ENCODE measurements at regions not wholly inside any gene's neighbourhood (a gene's known extent, or its start where the extent isn't known, plus 50 kb on each side); places are given as distances from the start of the nearest gene placed in this dataset.

GRCh38 chr9:118034701-118035100, 330.5 kb downstream of the TLR4 start:
- no peaks in the 10 kb centered on the region for H3K4me1 Mint-ChIP-seq (ENCODE audit: low read depth)
- no peak overlapping the region for H3K4me3 Mint-ChIP-seq
- no peak overlapping the region for H3K27ac Mint-ChIP-seq
- intact Hi-C loops (cut with micrococcal nuclease): no loop called here
- DNase-seq (ENCODE audit: low spot score): no peak
- no peaks in the 10 kb centered on the region for H3K36me3 Mint-ChIP-seq (ENCODE audit: low read depth)
- no peaks in the 10 kb centered on the region for H3K27me3 Mint-ChIP-seq (ENCODE audit: insufficient read depth)
- no peaks in the 10 kb centered on the region for H3K9me3 Mint-ChIP-seq

DNA sequence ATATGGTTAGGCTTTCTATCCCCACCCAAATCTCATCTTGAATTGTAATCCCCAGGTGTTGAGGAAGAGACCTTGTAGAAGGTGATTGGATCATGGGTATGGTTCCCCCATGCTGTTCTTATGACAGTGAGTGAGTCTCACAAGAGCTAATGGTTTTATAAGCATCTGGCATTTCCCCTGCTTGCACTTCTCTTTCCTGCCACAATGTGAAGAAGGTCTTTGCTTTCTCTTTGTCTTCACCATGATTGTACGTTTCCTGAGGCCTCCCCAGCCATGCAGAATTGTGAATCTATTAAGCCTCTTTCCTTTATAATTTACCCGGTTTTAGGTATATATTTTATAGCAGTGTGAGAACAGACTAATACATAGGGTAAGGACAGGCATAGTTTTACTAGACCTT, 334.5 kb downstream of the TLR4 start:
- Mint-ChIP-seq H3K27me3 (ENCODE audit: insufficient read depth) (peaks cover 2% of the 10 kb centered on the region), H3K4me1 (ENCODE audit: low read depth) (no peaks in the 10 kb centered on the region), H3K4me3 (no peak overlapping the region), H3K36me3 (ENCODE audit: low read depth) (no peaks in the 10 kb centered on the region), H3K9me3 (no peaks in the 10 kb centered on the region), H3K27ac (no peak overlapping the region)
- intact Hi-C loops (cut with micrococcal nuclease): no loop called here
- no peak for DNase-seq (ENCODE audit: low spot score)

DNA sequence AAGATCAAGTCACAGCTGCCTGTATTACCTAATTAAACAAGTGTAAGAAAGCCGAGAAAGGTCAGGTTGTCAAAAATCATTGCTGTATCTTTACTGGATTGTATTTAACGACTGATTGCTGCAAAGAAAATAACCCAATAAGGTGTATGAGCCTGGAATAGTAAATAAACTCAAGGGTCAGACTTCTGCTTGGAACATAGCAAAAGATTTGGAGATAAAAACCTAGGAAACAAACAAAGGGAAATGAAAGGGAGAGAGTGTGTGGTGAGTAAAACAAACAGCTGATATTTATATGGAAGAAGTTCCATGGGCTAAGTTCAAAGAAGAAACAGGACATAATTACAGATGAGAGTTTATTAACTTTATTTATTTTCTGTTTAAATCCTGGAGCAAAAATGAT, 354.0 kb downstream of the TLR4 start:
- Mint-ChIP-seq H3K4me3 (no peak overlapping the region), H3K27ac (no peak overlapping the region), H3K9me3 (no peaks in the 10 kb centered on the region), H3K27me3 (ENCODE audit: insufficient read depth) (no peaks in the 10 kb centered on the region), H3K4me1 (ENCODE audit: low read depth) (no peaks in the 10 kb centered on the region), H3K36me3 (ENCODE audit: low read depth) (no peaks in the 10 kb centered on the region)
- no peak for DNase-seq (ENCODE audit: low spot score)
- intact Hi-C loops (cut with micrococcal nuclease): no loop called here

- DNase-seq (ENCODE audit: low spot score): no peak
- H3K4me3 Mint-ChIP-seq: no peak overlapping the region
- H3K27ac Mint-ChIP-seq: no peak overlapping the region
Measured at GRCh38 chr9:118059484-118060278, 355.5 kb downstream of the TLR4 start.

GRCh38 chr9:118083161-118083560, 379.0 kb downstream of the TLR4 start:
- Mint-ChIP-seq H3K27ac (no peak overlapping the region), H3K4me3 (no peak overlapping the region), H3K9me3 (no peaks in the 10 kb centered on the region), H3K4me1 (ENCODE audit: low read depth) (no peaks in the 10 kb centered on the region), H3K36me3 (ENCODE audit: low read depth) (no peaks in the 10 kb centered on the region), H3K27me3 (ENCODE audit: insufficient read depth) (no peaks in the 10 kb centered on the region)
- intact Hi-C loops (cut with micrococcal nuclease): no loop called here
- no peak for DNase-seq (ENCODE audit: low spot score)

More at GRCh38 chr9:118059484-118060278, 355.5 kb downstream of the TLR4 start:
- no peaks in the 10 kb centered on the region for H3K36me3 Mint-ChIP-seq (ENCODE audit: low read depth)
- intact Hi-C loops (cut with micrococcal nuclease): no loop called here
- H3K9me3 Mint-ChIP-seq: peaks cover 4% of the 10 kb centered on the region
- H3K4me1 Mint-ChIP-seq (ENCODE audit: low read depth): no peaks in the 10 kb centered on the region
- H3K27me3 Mint-ChIP-seq (ENCODE audit: insufficient read depth): no peaks in the 10 kb centered on the region

DNA sequence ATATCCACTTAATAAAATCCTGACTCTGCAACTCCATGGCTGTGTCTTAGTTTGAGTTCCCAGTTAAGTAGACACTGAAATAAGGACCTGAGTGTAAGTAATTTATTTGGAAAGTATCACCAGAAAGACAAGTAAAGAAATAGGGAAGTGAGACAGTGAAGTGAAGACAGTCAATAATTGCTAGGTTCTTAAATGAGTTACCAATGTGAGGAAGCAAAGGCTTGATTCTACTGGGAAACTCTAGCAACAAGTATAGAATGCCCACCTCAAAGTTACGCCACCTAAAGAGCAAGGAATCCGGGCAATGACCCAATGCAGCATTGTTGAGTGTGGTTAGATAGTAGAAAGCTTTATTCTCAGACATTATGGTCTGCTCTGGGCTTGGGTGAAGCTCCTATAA, 383.9 kb downstream of the TLR4 start:
- Mint-ChIP-seq H3K4me3 (no peak overlapping the region), H3K36me3 (ENCODE audit: low read depth) (no peaks in the 10 kb centered on the region), H3K27ac (no peak overlapping the region), H3K9me3 (no peaks in the 10 kb centered on the region), H3K27me3 (ENCODE audit: insufficient read depth) (no peaks in the 10 kb centered on the region), H3K4me1 (ENCODE audit: low read depth) (no peaks in the 10 kb centered on the region)
- intact Hi-C loops (cut with micrococcal nuclease): no loop called here
- DNase-seq (ENCODE audit: low spot score): no peak

- Mint-ChIP-seq H3K4me1 (ENCODE audit: low read depth) (no peaks in the 10 kb centered on the region), H3K4me3 (no peak overlapping the region), H3K36me3 (ENCODE audit: low read depth) (no peaks in the 10 kb centered on the region), H3K27me3 (ENCODE audit: insufficient read depth) (no peaks in the 10 kb centered on the region), H3K9me3 (no peaks in the 10 kb centered on the region), H3K27ac (no peak overlapping the region)
- intact Hi-C loops (cut with micrococcal nuclease): no loop called here
- no peak for DNase-seq (ENCODE audit: low spot score)
Measured at GRCh38 chr9:118091226-118091625, 387.0 kb downstream of the TLR4 start.

DNA sequence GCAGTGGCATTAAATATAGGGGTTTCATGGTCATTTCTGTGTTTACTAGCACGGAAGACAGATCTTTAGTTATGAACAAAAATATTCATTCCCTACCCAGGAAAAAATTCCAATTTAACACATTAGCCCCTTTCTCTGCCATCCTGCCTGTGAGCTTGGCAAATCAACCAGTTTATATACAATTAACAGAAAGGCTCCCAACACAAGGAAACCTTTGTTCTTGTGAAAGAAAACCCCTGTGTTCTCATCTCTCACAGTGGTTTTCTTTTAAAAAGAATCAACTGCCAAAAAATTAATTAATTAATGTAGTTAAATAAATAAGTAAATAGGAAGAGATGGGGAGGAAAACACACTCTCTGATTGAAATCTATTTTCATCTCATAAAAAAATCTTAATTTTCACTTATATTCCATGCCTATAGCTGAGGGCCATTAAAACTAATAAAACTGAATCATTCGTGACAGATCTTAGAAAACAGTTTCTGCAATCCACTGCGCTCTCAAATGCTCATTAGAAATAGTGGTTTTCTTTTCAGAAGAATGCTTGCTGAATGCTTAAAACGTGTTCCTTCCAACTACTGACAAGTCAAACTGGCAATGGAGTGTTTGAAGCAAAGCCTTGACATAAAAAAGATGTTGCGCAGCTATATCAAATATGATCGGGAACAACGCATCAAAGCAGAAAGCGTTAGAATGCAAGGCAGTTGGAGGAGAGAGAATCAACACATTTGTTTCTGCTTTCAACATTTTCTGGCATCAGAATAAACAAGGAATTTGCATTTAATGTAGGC, 387.7 kb downstream of the TLR4 start:
- no peak overlapping the region for H3K4me3 Mint-ChIP-seq
- no peaks in the 10 kb centered on the region for H3K36me3 Mint-ChIP-seq (ENCODE audit: low read depth)
- intact Hi-C loops (cut with micrococcal nuclease): no loop called here
- no peak for DNase-seq (ENCODE audit: low spot score)
- H3K27me3 Mint-ChIP-seq (ENCODE audit: insufficient read depth): no peaks in the 10 kb centered on the region
- no peaks in the 10 kb centered on the region for H3K9me3 Mint-ChIP-seq
- no peak overlapping the region for H3K27ac Mint-ChIP-seq
- no peaks in the 10 kb centered on the region for H3K4me1 Mint-ChIP-seq (ENCODE audit: low read depth)

GRCh38 chr9:118094387-118094786, 390.2 kb downstream of the TLR4 start:
- no peak overlapping the region for H3K4me3 Mint-ChIP-seq
- intact Hi-C loops (cut with micrococcal nuclease): no loop called here
- H3K4me1 Mint-ChIP-seq (ENCODE audit: low read depth): no peaks in the 10 kb centered on the region
- no peaks in the 10 kb centered on the region for H3K36me3 Mint-ChIP-seq (ENCODE audit: low read depth)
- H3K9me3 Mint-ChIP-seq: no peaks in the 10 kb centered on the region
- H3K27ac Mint-ChIP-seq: no peak overlapping the region
- no peak for DNase-seq (ENCODE audit: low spot score)
- no peaks in the 10 kb centered on the region for H3K27me3 Mint-ChIP-seq (ENCODE audit: insufficient read depth)

GRCh38 chr9:118100529-118101419, 396.6 kb downstream of the TLR4 start:
- intact Hi-C loops (cut with micrococcal nuclease): no loop called here
- Mint-ChIP-seq H3K4me3 (no peak overlapping the region), H3K4me1 (ENCODE audit: low read depth) (no peaks in the 10 kb centered on the region), H3K27ac (no peak overlapping the region), H3K36me3 (ENCODE audit: low read depth) (no peaks in the 10 kb centered on the region), H3K27me3 (ENCODE audit: insufficient read depth) (no peaks in the 10 kb centered on the region), H3K9me3 (no peaks in the 10 kb centered on the region)
- no peak for DNase-seq (ENCODE audit: low spot score)

DNA sequence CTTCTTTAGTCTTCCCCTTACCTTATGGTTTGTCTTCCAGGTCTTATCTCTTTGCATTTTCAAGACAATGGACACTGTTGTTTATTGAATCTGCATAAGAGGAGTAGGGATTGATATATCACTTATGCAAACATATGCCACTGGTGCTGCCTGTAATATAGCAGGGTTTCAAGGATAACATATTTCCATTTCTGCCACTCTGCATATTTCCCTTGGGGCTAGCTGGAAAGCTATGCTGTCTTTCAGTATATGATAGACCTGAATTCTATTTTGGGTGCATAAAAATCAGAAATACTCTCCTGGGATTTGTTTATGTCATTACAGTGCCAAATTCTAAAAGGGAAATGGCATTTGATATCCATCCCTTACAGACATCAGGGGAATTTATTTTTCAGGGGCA, 400.2 kb downstream of the TLR4 start:
- intact Hi-C loops (cut with micrococcal nuclease): no loop called here
- Mint-ChIP-seq H3K36me3 (ENCODE audit: low read depth) (no peaks in the 10 kb centered on the region), H3K4me3 (no peak overlapping the region), H3K9me3 (no peaks in the 10 kb centered on the region), H3K27ac (no peak overlapping the region), H3K4me1 (ENCODE audit: low read depth) (no peaks in the 10 kb centered on the region), H3K27me3 (ENCODE audit: insufficient read depth) (no peaks in the 10 kb centered on the region)
- no peak for DNase-seq (ENCODE audit: low spot score)

- H3K27me3 Mint-ChIP-seq (ENCODE audit: insufficient read depth): no peaks in the 10 kb centered on the region
- no peak overlapping the region for H3K4me3 Mint-ChIP-seq
Measured at GRCh38 chr9:118108971-118109370, 404.8 kb downstream of the TLR4 start.

DNA sequence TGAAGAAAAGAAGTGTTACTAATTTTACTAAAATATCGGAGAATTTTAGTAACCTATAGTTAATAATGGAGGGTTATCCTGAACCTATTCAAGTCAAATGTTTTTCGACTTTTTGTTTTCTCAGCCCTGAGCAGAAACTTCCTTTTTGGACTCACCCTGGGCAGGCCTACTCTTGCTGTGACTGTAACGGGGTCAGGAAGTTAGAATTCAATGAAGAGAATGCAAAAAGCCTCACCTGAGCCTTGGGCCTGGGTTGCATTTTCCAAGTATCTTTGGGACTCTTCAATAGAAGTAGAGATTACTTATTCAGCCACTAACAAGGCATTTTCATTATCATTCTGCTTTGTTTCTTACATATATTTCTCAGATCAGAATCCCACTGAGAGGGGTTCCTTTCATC, 405.3 kb downstream of the TLR4 start:
- Mint-ChIP-seq H3K36me3 (ENCODE audit: low read depth) (no peaks in the 10 kb centered on the region), H3K27ac (no peak overlapping the region), H3K27me3 (ENCODE audit: insufficient read depth) (no peaks in the 10 kb centered on the region), H3K4me1 (ENCODE audit: low read depth) (no peaks in the 10 kb centered on the region), H3K9me3 (no peaks in the 10 kb centered on the region), H3K4me3 (no peak overlapping the region)
- no peak for DNase-seq (ENCODE audit: low spot score)
- intact Hi-C loops (cut with micrococcal nuclease): no loop called here

More at GRCh38 chr9:118108971-118109370, 404.8 kb downstream of the TLR4 start:
- no peaks in the 10 kb centered on the region for H3K4me1 Mint-ChIP-seq (ENCODE audit: low read depth)
- H3K9me3 Mint-ChIP-seq: no peaks in the 10 kb centered on the region
- no peaks in the 10 kb centered on the region for H3K36me3 Mint-ChIP-seq (ENCODE audit: low read depth)
- no peak for DNase-seq (ENCODE audit: low spot score)
- H3K27ac Mint-ChIP-seq: no peak overlapping the region
- intact Hi-C loops (cut with micrococcal nuclease): no loop called here

Data from activated T-helper 1 cell treated with anti-CD3 and anti-CD28 coated beads, Interleukin-12 subunit alpha, Interleukin-12 subunit beta, Interleukin-2, Interleukin-4 antibody, amounts not matched to agents 30 ng/mL and 10 ng/mL and 1 ng/mL, durations not matched to agents 14 hours and 24 hours and 36 hours (primary cell).